Activated CD8-positive, alpha-beta T cell treated with anti-CD3 and anti-CD28 coated beads for 36 hours (primary cell): ENCODE measurements at regions not wholly inside any gene's neighbourhood (a gene's known extent, or its start where the extent isn't known, plus 50 kb on each side); places are given as distances from the start of the nearest gene placed in this dataset.

Source experiments
- ATAC-seq: fragments of 200-7000 bp; cut with Tn5 transposase; one replicate; pipeline ENCODE4 v1.10.0; 2021; ENCODE audit warnings: mild to moderate bottlenecking, moderate library complexity
- CTCF ChIA-PET: fragments of 350-600 bp; sonication (Branson Sonifier 250); formaldehyde crosslinking; loops from one replicate; lab custom pipeline; 2021; ENCODE audit warnings: antibody characterized with exemption; lab: Charles Lee
- POLR2A ChIA-PET: fragments of 350-600 bp; sonication (Branson Sonifier 250); formaldehyde crosslinking; loops from one replicate; lab custom pipeline; 2021; ENCODE audit warnings: antibody characterized with exemption; lab: Charles Lee
- DNase-seq: peaks from one replicate; pipeline ENCODE4 v3.0.0-alpha.2; 2020
- H3K27ac Mint-ChIP-seq: one replicate; pipeline ENCODE4 v1.8.0; 2021; ENCODE audit warnings: mild to moderate bottlenecking, mixed read lengths
- H3K27me3 Mint-ChIP-seq: one replicate; pipeline ENCODE4 v1.8.0; 2021; ENCODE audit warnings: mixed read lengths
- H3K36me3 Mint-ChIP-seq: one replicate; pipeline ENCODE4 v1.8.0; 2021; ENCODE audit warnings: low read depth, mixed read lengths
- H3K4me1 Mint-ChIP-seq: one replicate; pipeline ENCODE4 v1.8.0; 2021; ENCODE audit warnings: low read depth, mixed read lengths
- H3K4me3 Mint-ChIP-seq: one replicate; pipeline ENCODE4 v1.8.0; 2021; ENCODE audit warnings: mild to moderate bottlenecking, moderate library complexity, mixed read lengths
- H3K9me3 Mint-ChIP-seq: one replicate; pipeline ENCODE4 v1.8.0; 2021; ENCODE audit warnings: mixed read lengths
- intact Hi-C: fragments of 100-400 bp; cut with micrococcal nuclease; formaldehyde crosslinking; loops from one replicate; pipeline ENCODE4 v1.10.0; 2022
- TF ChIP-seq, protein P1 (sequence below): fragments of 200-600 bp; IDR thresholded peaks from one replicate; pipeline ENCODE4 v1.8.0; 2022; ENCODE audit warnings: antibody characterized with exemption, mild to moderate bottlenecking

DNA sequence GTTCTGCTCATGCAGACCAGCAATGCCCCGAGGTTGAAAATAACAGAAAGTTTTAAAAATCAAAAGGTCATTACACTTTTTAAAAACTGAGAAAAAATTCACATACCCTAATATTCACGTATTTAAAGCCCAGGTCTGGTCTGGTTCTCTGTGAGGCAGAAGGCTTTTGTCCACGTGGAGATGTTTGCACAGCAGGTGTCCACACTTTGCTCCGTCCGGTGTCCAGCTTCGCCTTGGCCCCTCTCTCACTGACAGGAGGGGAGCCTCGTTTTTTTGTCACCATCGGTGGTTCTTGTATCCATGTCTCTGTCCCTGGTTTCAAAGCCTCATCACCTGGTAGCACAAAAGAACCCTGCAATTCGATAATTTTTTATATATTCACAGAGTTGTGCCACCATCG is 434.6 kb upstream of the FRG1 start:
- intact Hi-C loops, result no loop called here
- H3K9me3 Mint-ChIP-seq, result peaks cover 5% of the 10 kb centered on the region
- ATAC-seq, result no peak
- no peak for DNase-seq
- no peaks in the 10 kb centered on the region for H3K36me3 Mint-ChIP-seq
- POLR2A ChIA-PET, result no interaction called here
- TF ChIP-seq, protein P1, sequence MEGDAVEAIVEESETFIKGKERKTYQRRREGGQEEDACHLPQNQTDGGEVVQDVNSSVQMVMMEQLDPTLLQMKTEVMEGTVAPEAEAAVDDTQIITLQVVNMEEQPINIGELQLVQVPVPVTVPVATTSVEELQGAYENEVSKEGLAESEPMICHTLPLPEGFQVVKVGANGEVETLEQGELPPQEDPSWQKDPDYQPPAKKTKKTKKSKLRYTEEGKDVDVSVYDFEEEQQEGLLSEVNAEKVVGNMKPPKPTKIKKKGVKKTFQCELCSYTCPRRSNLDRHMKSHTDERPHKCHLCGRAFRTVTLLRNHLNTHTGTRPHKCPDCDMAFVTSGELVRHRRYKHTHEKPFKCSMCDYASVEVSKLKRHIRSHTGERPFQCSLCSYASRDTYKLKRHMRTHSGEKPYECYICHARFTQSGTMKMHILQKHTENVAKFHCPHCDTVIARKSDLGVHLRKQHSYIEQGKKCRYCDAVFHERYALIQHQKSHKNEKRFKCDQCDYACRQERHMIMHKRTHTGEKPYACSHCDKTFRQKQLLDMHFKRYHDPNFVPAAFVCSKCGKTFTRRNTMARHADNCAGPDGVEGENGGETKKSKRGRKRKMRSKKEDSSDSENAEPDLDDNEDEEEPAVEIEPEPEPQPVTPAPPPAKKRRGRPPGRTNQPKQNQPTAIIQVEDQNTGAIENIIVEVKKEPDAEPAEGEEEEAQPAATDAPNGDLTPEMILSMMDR, result no peak
- H3K27me3 Mint-ChIP-seq, result no peaks in the 10 kb centered on the region
- H3K4me1 Mint-ChIP-seq, result no peaks in the 10 kb centered on the region
- no peak overlapping the region for H3K27ac Mint-ChIP-seq
- no peak overlapping the region for H3K4me3 Mint-ChIP-seq
- CTCF ChIA-PET, result no interaction called here

DNA sequence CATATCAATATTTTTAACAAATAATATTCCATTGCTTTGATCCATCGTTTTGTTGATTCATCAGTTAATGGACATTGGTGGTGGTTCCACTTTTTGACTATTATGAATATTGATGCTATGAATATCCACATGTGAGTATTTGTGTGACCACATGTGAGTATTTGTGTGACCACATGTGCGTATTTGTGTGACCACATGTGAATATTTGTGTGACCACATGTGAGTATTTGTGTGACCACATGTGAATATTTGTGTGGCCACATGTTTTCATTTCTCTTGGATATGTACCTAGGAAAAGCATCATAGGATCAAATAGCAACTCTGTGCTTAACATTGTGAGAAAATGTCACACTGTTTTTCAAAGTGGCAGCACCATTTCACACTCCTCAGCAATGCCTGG is 433.6 kb upstream of the FRG1 start:
- Mint-ChIP-seq H3K27me3 (no peaks in the 10 kb centered on the region), H3K9me3 (peaks cover 5% of the 10 kb centered on the region), H3K27ac (no peak overlapping the region), H3K4me3 (no peak overlapping the region), H3K4me1 (no peaks in the 10 kb centered on the region), H3K36me3 (no peaks in the 10 kb centered on the region)
- no peak for ATAC-seq
- ChIA-PET CTCF (no interaction called here), POLR2A (no interaction called here)
- intact Hi-C loops, result no loop called here
- TF ChIP-seq, protein P1, result no peak
- no peak for DNase-seq

DNA sequence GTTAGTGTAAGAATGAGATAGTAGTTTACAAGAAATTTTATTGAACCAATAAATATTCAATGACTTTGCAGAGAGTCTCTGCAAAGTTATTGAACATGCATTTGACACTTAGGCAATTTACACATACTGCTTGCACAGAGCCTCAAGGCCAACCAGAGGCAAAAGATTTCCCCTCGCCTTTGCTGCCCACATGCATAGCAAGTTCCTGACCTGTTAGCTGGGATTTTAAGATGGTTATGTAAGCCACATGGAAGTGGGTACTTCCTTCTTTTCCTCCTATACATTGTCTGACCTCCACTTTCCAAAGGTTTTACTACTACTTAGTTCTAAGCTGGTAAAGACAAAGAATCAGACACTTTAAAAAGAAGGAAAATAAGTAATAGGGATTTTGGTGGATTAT is 430.1 kb upstream of the FRG1 start:
- DNase-seq (no peak), ATAC-seq (no peak)
- Mint-ChIP-seq H3K4me1 (no peaks in the 10 kb centered on the region), H3K27me3 (no peaks in the 10 kb centered on the region), H3K27ac (no peak overlapping the region), H3K36me3 (no peaks in the 10 kb centered on the region), H3K9me3 (peaks cover 1% of the 10 kb centered on the region), H3K4me3 (no peak overlapping the region)
- intact Hi-C loops, result no loop called here
- TF ChIP-seq, protein P1, result no peak
- CTCF ChIA-PET, result no interaction called here
- POLR2A ChIA-PET, result no interaction called here

DNA sequence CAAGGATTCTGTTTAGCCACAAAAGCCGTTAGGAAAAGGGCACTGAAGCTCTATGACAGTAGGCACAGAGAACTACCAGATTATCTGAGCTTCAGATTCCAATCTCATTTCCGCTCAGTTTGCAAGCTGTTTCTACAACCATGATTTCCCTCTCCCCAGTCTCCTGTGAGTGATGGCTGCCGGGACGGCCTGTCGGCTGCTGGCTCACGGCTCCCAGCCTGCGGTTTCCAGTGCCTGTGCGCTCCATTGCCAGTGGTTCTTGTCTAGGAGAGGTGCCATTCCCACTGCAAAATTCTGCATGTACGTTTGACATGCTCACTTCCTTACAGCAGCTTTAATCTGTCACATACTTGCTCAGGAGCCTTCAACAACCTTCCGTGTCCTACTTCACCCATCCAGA is 429.1 kb upstream of the FRG1 start:
- H3K27me3 Mint-ChIP-seq, result no peaks in the 10 kb centered on the region
- intact Hi-C loops, result no loop called here
- no peaks in the 10 kb centered on the region for H3K36me3 Mint-ChIP-seq
- no peak overlapping the region for H3K4me3 Mint-ChIP-seq
- H3K27ac Mint-ChIP-seq, result no peak overlapping the region
- H3K4me1 Mint-ChIP-seq, result no peaks in the 10 kb centered on the region
- TF ChIP-seq, protein P1, result no peak
- DNase-seq (no peak), ATAC-seq (no peak)
- ChIA-PET POLR2A (no interaction called here), CTCF (no interaction called here)
- H3K9me3 Mint-ChIP-seq, result no peaks in the 10 kb centered on the region

DNA sequence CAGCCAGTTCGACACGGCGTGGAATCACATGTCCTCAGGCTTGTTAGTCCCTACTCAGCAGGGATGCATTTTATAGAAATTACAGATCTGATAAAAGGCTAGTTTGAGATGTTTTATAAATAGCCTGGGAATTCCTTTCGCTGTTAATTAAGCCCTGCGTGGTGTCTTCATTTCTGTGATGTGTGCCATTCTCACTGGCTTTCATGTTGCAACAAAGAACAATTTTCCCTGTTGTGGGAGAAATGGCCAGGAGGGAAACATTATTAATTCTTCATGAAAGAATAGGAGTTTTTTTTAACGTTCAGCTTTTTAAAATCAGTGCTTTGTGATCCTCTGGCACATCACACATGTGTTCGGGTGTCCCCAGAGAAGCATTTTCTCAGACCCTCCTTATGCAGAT is 427.3 kb upstream of the FRG1 start:
- TF ChIP-seq, protein P1, result no peak
- ChIA-PET CTCF (no interaction called here), POLR2A (no interaction called here)
- intact Hi-C loops, result no loop called here
- no peaks in the 10 kb centered on the region for H3K36me3 Mint-ChIP-seq
- DNase-seq (no peak), ATAC-seq (no peak)
- H3K4me1 Mint-ChIP-seq, result no peaks in the 10 kb centered on the region
- no peaks in the 10 kb centered on the region for H3K27me3 Mint-ChIP-seq
- no peak overlapping the region for H3K27ac Mint-ChIP-seq
- H3K9me3 Mint-ChIP-seq, result no peaks in the 10 kb centered on the region
- H3K4me3 Mint-ChIP-seq, result no peak overlapping the region
